ENCODE measurements at regions not wholly inside any gene's neighbourhood (a gene's known extent, or its start where the extent isn't known, plus 50 kb on each side); places are given as distances from the start of the nearest gene placed in this dataset.

DNA sequence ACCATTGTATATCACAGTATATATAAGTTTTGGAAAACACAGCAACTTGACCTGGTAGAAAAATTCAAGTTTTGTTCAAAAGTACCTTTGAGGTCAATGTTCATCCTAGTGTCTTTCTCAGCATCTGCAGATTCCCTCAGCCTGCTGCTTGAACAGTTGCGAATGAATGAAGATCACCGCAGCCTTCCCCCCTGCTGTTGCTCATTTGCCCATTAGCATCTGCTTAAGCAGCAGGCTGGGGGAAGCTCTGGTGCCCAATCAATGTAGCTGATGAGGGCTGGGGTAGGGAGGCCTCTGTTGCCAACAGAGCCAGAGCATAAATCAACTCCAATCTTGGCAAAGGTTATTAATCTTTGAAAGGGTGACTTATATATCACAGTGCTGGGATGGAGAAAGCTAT, 586.5 kb upstream of the PTPRD start:
- DNase-seq (ENCODE audit: low read depth): no peak
- TF ChIP-seq, protein P1, sequence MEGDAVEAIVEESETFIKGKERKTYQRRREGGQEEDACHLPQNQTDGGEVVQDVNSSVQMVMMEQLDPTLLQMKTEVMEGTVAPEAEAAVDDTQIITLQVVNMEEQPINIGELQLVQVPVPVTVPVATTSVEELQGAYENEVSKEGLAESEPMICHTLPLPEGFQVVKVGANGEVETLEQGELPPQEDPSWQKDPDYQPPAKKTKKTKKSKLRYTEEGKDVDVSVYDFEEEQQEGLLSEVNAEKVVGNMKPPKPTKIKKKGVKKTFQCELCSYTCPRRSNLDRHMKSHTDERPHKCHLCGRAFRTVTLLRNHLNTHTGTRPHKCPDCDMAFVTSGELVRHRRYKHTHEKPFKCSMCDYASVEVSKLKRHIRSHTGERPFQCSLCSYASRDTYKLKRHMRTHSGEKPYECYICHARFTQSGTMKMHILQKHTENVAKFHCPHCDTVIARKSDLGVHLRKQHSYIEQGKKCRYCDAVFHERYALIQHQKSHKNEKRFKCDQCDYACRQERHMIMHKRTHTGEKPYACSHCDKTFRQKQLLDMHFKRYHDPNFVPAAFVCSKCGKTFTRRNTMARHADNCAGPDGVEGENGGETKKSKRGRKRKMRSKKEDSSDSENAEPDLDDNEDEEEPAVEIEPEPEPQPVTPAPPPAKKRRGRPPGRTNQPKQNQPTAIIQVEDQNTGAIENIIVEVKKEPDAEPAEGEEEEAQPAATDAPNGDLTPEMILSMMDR (IDR thresholded peaks at IDR 0.05; ENCODE audit: insufficient read depth, low read depth, low read length): no peak
- no peak overlapping the region for H3K4me3 ChIP-seq (ENCODE audit: low read depth, low read length)

DNA sequence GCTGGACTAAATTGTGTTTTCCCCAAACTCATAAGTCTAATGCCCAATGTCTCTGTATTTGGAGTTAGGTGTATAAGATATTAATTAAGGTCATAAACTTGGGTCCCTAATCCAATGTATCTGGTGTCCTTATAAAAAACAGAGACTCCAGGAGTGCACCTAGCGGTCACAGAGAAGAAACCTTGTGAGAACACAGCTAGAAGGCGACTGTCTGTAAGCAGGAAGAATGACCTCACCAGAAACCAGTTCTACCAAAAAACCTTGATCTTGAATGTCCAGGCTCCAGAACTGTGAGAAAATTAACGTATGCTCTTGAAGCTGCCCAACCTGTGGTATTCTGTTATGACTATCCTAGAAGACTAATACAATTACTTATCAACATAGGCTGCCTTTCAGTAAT, 591.7 kb upstream of the PTPRD start:
- no peak for DNase-seq (ENCODE audit: low read depth)
- no peak overlapping the region for H3K4me3 ChIP-seq (ENCODE audit: low read depth, low read length)
- TF ChIP-seq, protein P1 (IDR thresholded peaks at IDR 0.05; ENCODE audit: insufficient read depth, low read depth, low read length): no peak

DNA sequence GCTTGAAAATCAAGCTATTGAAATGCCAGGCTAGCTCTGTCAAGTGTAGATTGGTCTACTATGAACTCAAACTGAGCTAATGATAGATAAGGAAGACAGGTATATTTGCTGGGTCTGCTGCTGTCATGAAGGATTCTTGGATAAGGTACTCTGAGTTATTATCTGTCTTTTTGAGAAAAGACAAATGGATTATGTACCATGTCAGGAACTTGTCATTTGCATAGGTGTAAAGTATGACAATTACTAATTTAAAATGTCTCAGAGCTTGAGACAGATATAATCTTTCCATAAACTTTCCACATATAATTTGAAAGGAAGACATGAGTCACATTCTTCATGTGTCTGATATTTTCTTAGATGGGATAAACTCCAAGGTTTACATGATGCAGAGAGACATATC, 594.1 kb upstream of the PTPRD start:
- no peak overlapping the region for H3K4me3 ChIP-seq (ENCODE audit: low read depth, low read length)
- TF ChIP-seq, protein P1 (IDR thresholded peaks at IDR 0.05; ENCODE audit: insufficient read depth, low read depth, low read length): no peak

DNA sequence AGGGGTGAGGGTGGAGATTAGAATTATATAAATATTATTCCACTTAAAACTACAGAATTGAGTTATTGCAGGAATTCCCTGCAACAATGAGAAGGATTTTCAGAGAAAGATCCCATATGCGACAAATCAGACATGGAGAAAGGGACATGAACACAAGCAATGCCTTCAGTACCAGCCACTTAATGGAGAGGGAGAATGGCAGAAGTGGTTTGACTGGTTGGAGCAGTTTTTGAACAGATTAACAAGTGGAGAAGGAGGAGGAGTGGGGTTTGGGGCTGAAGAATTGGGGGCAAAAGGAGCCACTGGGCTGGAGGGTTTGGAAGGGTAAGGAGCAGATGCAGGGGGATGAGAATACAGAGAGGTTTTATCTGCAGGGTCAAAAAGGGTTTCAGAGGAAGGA, 620.9 kb upstream of the PTPRD start:
- TF ChIP-seq, protein P1 (IDR thresholded peaks at IDR 0.05; ENCODE audit: insufficient read depth, low read depth, low read length): no peak
- DNase-seq (ENCODE audit: low read depth): no peak

More for the DNA sequence above, 594.1 kb upstream of the PTPRD start:
- DNase-seq (ENCODE audit: low read depth): no peak

DNA sequence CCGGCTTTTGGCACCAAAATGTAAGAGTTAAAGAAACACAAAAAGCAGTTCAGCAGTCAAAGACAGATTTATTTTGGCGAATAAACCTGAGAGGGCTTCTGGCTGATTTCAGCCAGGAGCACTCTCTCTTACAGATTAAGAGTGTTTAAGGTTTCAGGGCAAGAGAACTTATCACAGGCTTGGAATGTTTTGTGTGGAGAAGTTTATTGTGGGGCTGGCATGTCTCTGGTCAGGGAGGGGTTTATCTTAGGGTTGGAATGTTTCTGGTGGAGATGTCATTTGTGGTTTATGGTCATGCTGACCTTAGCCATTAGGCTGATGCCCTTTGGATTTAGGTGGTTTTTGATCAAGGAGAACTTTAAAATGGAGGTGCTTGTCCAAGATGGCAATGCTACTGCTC, 622.3 kb upstream of the PTPRD start:
- DNase-seq (ENCODE audit: low read depth): no peak
- H3K4me3 ChIP-seq (ENCODE audit: low read depth, low read length): no peak overlapping the region
- TF ChIP-seq, protein P1 (IDR thresholded peaks at IDR 0.05; ENCODE audit: insufficient read depth, low read depth, low read length): no peak

More for the DNA sequence above, 620.9 kb upstream of the PTPRD start:
- H3K4me3 ChIP-seq (ENCODE audit: low read depth, low read length): no peak overlapping the region

DNA sequence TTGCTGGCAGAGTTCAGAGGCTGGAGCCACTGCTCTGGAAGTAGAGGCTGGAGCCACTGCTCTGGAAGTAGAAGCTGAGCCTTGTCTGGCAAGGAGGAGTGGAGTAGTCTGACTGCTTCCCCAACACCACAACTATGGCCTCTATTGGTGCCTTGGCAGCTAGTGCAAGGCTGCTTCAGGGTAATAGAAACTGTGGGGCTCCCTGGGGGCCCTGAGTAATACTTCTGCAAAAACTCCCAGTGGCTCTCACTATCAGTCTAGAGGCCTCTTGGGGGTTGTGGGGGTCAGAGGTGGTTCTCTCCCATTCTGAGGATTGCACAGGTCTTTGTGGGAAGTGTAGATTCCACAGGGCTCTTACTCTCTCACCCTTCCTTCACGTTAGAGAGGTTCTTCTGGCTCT, 629.0 kb upstream of the PTPRD start:
- DNase-seq (ENCODE audit: low read depth): no peak
- no peak overlapping the region for H3K4me3 ChIP-seq (ENCODE audit: low read depth, low read length)
- TF ChIP-seq, protein P1 (IDR thresholded peaks at IDR 0.05; ENCODE audit: insufficient read depth, low read depth, low read length): no peak

DNA sequence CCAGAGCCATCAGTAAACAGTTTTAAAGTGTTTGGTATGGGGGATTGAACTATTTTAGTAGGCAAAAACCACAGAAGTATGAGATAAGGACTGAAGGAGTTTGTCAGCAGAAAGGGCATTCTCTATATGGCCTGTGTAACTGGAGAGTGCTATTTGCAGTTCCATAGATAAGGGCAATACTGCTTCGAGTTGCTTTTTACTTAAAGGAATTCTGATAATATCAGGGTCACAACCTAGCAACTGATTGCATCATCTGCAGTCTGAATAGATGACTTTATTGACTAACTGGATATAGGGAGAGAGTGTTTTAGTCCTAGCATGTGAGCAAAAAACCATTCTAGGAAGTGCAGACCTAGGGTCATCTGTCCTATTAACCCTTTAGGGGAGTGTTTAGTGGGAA, 645.2 kb upstream of the PTPRD start:
- TF ChIP-seq, protein P1 (IDR thresholded peaks at IDR 0.05; ENCODE audit: insufficient read depth, low read depth, low read length): no peak
- no peak overlapping the region for H3K4me3 ChIP-seq (ENCODE audit: low read depth, low read length)
- DNase-seq (ENCODE audit: low read depth): no peak
